Peyer's patch (tissue), 4 donors: ENCODE measurements at regions not wholly inside any gene's neighbourhood (a gene's known extent, or its start where the extent isn't known, plus 50 kb on each side); places are given as distances from the start of the nearest gene placed in this dataset.

Source experiments
- DNase-seq, 3 donors: peaks; one replicate each; pipeline ENCODE4 v3.0.0-alpha.2; 2017 to 2019
- H3K27ac ChIP-seq, 4 donors: fragments of 200-600 bp; sonication (generic); one replicate each; pipeline ENCODE4 v1.5.1; 2016 to 2019
- H3K27me3 ChIP-seq, 2 donors: fragments of 200-600 bp; sonication (generic); one replicate each; pipeline ENCODE4 v1.5.1; 2019
- H3K36me3 ChIP-seq, 3 donors: fragments of 200-600 bp; sonication (generic); one replicate each; pipeline ENCODE4 v1.5.1; 2016 to 2019
- H3K4me1 ChIP-seq, 4 donors: fragments of 200-600 bp; sonication (generic); one replicate each; pipeline ENCODE4 v1.5.1; 2016 to 2019
- H3K4me3 ChIP-seq, 4 donors: fragments of 200-600 bp; sonication (generic); 1 replicate in 3 of 4; 2 replicates in 1 of 4; pipeline ENCODE4 v1.5.1; 2016 to 2019; ENCODE audit warnings: mild to moderate bottlenecking in 1 of 4
- H3K9me3 ChIP-seq, 4 donors: fragments of 200-600 bp; sonication (generic); one replicate each; pipeline ENCODE4 v1.5.1; 2016 to 2019; ENCODE audit warnings: mild to moderate bottlenecking in 1 of 4
- POLR2A ChIP-seq, 2 donors: fragments of 450-650 bp; IDR thresholded peaks; one replicate each; pipeline ENCODE4 v1.5.1; 2017; ENCODE audit warnings: antibody characterized with exemption in 2 of 2, mild to moderate bottlenecking in 2 of 2, moderate library complexity in 2 of 2
- TF ChIP-seq, protein P1 (sequence below), 6 experiments: fragments of 450-650 bp in 4 of 6; fragments of 200-600 bp in 2 of 6; sonication (generic) in 1 of 6; IDR thresholded peaks; one replicate each; pipeline ENCODE4 v1.5.1; 2017 to 2019; ENCODE audit warnings: antibody characterized with exemption in 6 of 6, mild to moderate bottlenecking in 3 of 6, moderate library complexity in 1 of 6

DNA sequence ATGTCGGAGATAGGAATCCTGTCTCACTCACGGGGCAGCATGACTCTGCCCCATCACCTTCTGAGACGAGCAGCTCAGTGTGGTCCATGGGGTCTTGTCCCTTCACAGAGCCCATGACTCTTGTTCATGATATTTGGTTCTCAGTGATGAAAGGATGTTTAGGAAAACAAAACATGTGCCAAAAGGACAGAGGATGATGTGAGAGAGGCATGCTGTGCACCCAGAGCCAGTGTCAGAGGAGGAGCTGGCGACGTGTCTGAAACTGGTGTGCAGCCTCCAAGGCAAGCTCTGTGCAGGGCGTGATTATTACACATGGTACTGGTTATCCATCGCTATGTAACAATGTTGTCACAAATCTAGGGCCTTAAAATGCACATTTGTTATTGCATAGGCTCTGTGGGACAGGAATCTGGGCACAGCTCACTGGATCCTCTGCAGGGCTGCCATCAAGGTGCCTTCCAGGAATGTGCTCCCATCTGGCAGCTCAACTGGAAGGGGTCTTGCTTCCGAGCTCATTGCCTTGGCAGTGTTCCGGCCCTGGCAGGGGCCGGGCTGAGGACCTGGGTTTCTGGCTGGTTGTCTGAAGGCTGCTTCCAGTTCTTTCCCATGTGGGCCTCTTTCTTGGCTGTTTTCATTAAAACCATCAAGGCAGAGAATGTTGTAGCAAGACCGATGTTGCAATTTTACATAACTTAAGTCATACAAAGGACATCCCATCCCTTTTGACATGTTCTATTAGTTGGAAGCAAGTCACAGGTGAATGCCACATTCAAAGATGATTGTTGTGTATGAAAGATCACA lies 175.4 kb downstream of the ERMARD start:
- Histone ChIP-seq H3K9me3 (no peaks in the 10 kb centered on the region), H3K4me1 (no peaks in the 10 kb centered on the region), H3K36me3 (no peaks in the 10 kb centered on the region), H3K4me3 (no peak overlapping the region), H3K27me3 (no peaks in the 10 kb centered on the region), H3K27ac (no peak overlapping the region)
- peak in 1 of 3 donors; percentile 23 for DNase-seq
- TF ChIP-seq POLR2A (IDR thresholded peaks at IDR 0.05): no peak
- TF ChIP-seq, protein P1, sequence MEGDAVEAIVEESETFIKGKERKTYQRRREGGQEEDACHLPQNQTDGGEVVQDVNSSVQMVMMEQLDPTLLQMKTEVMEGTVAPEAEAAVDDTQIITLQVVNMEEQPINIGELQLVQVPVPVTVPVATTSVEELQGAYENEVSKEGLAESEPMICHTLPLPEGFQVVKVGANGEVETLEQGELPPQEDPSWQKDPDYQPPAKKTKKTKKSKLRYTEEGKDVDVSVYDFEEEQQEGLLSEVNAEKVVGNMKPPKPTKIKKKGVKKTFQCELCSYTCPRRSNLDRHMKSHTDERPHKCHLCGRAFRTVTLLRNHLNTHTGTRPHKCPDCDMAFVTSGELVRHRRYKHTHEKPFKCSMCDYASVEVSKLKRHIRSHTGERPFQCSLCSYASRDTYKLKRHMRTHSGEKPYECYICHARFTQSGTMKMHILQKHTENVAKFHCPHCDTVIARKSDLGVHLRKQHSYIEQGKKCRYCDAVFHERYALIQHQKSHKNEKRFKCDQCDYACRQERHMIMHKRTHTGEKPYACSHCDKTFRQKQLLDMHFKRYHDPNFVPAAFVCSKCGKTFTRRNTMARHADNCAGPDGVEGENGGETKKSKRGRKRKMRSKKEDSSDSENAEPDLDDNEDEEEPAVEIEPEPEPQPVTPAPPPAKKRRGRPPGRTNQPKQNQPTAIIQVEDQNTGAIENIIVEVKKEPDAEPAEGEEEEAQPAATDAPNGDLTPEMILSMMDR (IDR thresholded peaks at IDR 0.05): no peak

DNA sequence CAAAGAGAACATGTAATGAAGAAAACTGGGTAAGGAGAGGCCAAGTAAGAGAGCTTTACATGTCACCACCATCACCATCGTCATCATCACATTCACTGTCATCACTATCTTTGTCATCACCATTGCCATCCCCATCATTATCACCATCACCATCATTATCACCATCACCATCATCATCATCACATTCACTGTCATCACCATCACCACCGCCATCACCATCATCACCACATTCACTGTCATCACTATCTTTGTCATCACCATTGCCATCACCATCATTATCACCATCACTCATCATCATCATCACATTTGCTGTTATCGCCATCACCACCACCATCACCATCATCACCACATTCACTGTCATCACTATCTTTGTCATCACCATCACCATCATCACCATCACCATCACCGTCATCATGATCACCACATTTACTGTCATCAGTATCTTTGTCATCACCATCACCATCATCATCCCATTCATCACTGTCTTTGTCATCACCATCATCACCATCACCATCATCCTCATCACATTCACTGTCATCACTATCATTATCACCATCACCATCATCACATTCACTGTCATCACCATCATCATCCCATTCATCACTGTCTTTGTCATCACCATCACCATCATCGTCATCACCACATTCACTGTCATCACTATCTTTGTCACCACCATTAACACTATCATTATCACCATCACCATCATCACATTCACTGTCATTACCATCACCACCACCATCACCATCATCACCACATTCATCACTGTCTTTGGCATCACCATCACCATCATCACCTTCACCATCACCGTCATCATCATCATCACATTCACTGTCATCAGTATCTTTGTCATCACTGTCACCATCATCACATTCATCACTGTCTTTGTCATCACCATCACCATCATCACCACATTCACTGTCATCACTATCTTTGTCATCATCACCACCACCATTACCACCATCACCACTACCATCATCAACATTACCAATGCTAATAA lies 172.3 kb downstream of the ERMARD start:
- no peaks in the 10 kb centered on the region for H3K4me1 ChIP-seq
- no peak for TF ChIP-seq POLR2A (IDR thresholded peaks at IDR 0.05)
- TF ChIP-seq, protein P1 (IDR thresholded peaks at IDR 0.05): no peak
- H3K27ac ChIP-seq: no peak overlapping the region
- no peak for DNase-seq
- no peaks in the 10 kb centered on the region for H3K27me3 ChIP-seq
- no peaks in the 10 kb centered on the region for H3K9me3 ChIP-seq
- no peaks in the 10 kb centered on the region for H3K36me3 ChIP-seq
- no peak overlapping the region for H3K4me3 ChIP-seq

DNA sequence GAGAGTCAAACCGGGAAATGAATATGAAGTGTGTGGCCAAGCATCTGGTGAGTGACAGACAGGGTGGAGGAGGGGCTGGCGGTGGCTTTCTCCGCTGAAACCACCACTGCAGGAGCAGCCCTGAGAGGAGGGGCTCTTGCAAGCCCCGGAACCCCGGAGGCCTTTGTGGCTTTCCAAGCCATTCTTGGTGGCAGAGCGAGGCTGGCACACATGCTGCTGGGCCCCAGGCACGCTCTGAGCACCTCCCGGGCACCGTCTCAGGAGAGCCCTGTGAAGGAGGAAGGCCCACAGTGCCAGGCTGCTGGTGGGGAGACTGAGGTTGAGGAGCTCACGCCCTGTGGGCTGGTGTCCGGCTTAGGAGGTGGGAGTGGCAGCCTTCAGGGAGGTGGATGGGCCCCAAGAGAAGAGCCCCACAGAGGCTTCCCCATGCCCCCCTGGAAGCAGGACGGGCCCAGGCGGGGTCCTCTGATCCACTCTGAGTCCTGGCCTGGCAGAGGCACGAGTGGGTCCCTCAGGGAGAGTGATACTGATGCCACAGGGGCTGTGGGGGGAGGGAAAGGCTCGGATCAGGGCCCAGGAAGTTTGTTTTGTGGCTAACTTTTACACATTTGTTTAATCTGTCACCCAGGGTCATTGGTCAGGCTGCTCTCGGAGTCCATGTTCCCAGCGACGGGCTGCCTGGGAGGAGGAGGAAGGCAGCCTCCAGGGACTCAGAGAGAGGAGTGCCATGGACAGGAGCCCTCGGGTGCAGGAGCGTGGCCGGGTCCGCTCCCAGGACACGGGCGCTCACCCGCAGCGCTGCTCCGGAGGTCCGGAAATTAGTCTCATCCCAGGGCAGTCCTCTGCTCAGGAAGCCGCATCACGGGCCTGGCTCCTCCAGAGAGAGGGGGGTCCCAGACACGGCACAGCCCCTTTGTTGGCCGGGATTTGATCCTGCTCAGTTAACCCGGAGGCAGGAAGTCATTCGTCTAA lies 170.7 kb downstream of the ERMARD start:
- Histone ChIP-seq H3K36me3 (no peaks in the 10 kb centered on the region), H3K4me3 (no peak overlapping the region), H3K4me1 (no peaks in the 10 kb centered on the region), H3K27me3 (no peaks in the 10 kb centered on the region), H3K9me3 (no peaks in the 10 kb centered on the region), H3K27ac (no peak overlapping the region)
- TF ChIP-seq POLR2A (IDR thresholded peaks at IDR 0.05): no peak
- TF ChIP-seq, protein P1 (IDR thresholded peaks at IDR 0.05): no peak
- peak in 1 of 3 donors; percentile 46 for DNase-seq

DNA sequence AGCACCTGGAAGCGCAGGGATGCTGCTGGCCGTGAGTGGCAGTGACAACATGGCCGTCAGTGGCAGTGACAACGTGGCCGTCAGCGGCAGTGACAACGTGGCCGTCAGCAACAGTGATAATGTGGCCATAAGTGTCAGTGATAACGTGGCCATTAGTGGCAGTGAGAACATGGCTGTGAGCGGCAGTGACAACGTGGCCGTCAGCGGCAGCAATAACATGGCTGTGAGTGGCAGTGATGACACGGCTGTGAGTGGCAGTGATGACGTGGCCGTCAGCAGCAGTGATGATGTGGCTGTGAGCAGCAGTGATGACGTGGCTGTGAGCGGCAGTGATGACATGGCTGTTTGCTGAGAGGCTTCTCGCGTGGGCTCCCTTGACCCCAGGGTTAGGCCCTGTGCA lies 169.8 kb downstream of the ERMARD start:
- Histone ChIP-seq H3K9me3 (no peaks in the 10 kb centered on the region), H3K4me3 (no peak overlapping the region), H3K4me1 (no peaks in the 10 kb centered on the region), H3K27me3 (no peaks in the 10 kb centered on the region), H3K36me3 (no peaks in the 10 kb centered on the region), H3K27ac (no peak overlapping the region)
- TF ChIP-seq, protein P1 (IDR thresholded peaks at IDR 0.05): no peak
- TF ChIP-seq POLR2A (IDR thresholded peaks at IDR 0.05): no peak
- DNase-seq: peak in 1 of 3 donors; percentile 26
